ENCODE measurements at regions not wholly inside any gene's neighbourhood (a gene's known extent, or its start where the extent isn't known, plus 50 kb on each side); places are given as distances from the start of the nearest gene placed in this dataset.

DNA sequence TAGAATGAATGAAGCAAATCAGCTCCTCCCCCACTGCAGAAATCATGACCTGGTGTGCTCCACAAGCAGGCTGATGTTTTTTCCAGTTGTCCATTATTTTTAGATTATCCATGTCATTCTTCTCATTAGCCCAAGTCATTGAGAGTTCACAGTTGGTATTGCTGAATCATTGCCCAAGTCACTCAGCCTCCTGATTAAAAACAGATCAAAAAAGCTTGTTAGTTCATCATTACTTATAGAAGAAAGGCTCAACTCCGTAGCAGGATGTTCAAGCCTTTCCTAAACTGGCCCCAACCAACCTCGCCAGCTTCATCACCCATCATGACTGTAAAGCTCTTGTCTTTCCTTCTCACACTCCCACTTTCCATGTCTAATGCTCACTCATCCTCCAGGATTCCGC is 161.3 kb upstream of the CTTNBP2NL start:
- FAIRE-seq: no peak

More for the DNA sequence above, 161.3 kb upstream of the CTTNBP2NL start:
- ChIA-PET POLR2A (no interaction called here), CTCF (no interaction called here), RAD21 (ENCODE audit: unreplicated experiment) (no interaction called here), SMC1A (ENCODE audit: uncharacterized antibody, unreplicated experiment) (no interaction called here)
- H3K27me3 ChIP-seq (replicated peaks in 1 of 2; ENCODE audit: control insufficient read depth in 2 of 2, insufficient read depth in 2 of 2, low read length in 1 of 2): peaks cover 0 to 3% of the 10 kb centered on the region in 2 experiments; a peak in 2 of 4 replicates
- no peak for DNase-seq (ENCODE audit: low read depth, low spot score)
- no peak overlapping the region for H3K4me2 ChIP-seq (ENCODE audit: control insufficient read depth, insufficient read depth)
- H3K9ac ChIP-seq (ENCODE audit: control insufficient read depth, insufficient read depth, low read length): no peak overlapping the region
- TF ChIP-seq SUPT20H (IDR thresholded peaks at IDR 0.05; ENCODE audit: borderline replicate concordance, control insufficient read depth, low read depth, low read length) (no peak), MTA2 (IDR thresholded peaks at IDR 0.05; ENCODE audit: low read depth) (no peak), WRNIP1 (IDR thresholded peaks at IDR 0.05; ENCODE audit: borderline replicate concordance, low read depth, low read length) (no peak), E2F4 (IDR thresholded peaks at IDR 0.05; ENCODE audit: low read depth, low read length) (no peak), SMAD5 (IDR thresholded peaks at IDR 0.05; ENCODE audit: low read depth) (no peak), REST (IDR thresholded peaks at IDR 0.05; ENCODE audit: low read depth, low read length) (no peak), BCL3 (IDR thresholded peaks at IDR 0.05; ENCODE audit: borderline replicate concordance, insufficient read depth, low read depth, low read length, poor library complexity, severe bottlenecking) (no peak), BCL11A (IDR thresholded peaks at IDR 0.05; ENCODE audit: low read depth, low read length) (no peak), MTA3 (IDR thresholded peaks at IDR 0.05; ENCODE audit: borderline replicate concordance, low read length) (no peak), RELA (IDR thresholded peaks at IDR 0.05; ENCODE audit: borderline replicate concordance, partially characterized antibody) (no peak), SIX5 (IDR thresholded peaks at IDR 0.05; ENCODE audit: low read depth, low read length, severe bottlenecking) (no peak)
- in situ Hi-C loops (cut with MboI): no loop called here
- H3K4me1 ChIP-seq (ENCODE audit: control insufficient read depth, insufficient read depth, low read length): no peaks in the 10 kb centered on the region
- no peaks in the 10 kb centered on the region for H4K20me1 ChIP-seq (ENCODE audit: control insufficient read depth, insufficient read depth)
- no peak for ATAC-seq
- BruUV-seq (replicated peaks): no TSS peak
- 10% methylated on average over 3 of the region's 3 CpGs for WGBS (ENCODE audit: insufficient coverage, insufficient replicate concordance, low lambda C conversion rate, missing lambda C conversion rate)
- H3K9me3 ChIP-seq (replicated peaks; ENCODE audit: control insufficient read depth, insufficient read depth, low read length): no peaks in the 10 kb centered on the region
- intact Hi-C loops (cut with micrococcal nuclease; ENCODE audit: unreplicated experiment): no loop called here
- H3K27ac ChIP-seq (ENCODE audit: control insufficient read depth, insufficient read depth): no peak overlapping the region
- H3K79me2 ChIP-seq (ENCODE audit: control insufficient read depth, insufficient read depth, low read length): no peaks in the 10 kb centered on the region
- no peak overlapping the region for H2AFZ ChIP-seq (ENCODE audit: control insufficient read depth, low read depth, low read length)
- no peak overlapping the region for H3K4me3 ChIP-seq
- no peaks in the 10 kb centered on the region for H3K36me3 ChIP-seq (ENCODE audit: control insufficient read depth in 2 of 2, insufficient read depth in 2 of 2, low read length in 1 of 2)

All from GM12878 (cell line).